NCI-H2107 treated with DMSO at 0.1 percent for 48 hours (cell line): ENCODE measurements at regions not wholly inside any gene's neighbourhood (a gene's known extent, or its start where the extent isn't known, plus 50 kb on each side); places are given as distances from the start of the nearest gene placed in this dataset.
"Not testable (repeated sequence)": the region's sequence is repeated elsewhere in the genome, so short reads cannot be mapped to it uniquely, and the experiment has no call there.

Experiments
- DNase-seq: peaks from one replicate; lab custom pipeline; 2025; ENCODE audit not compliant: unreplicated experiment; lab: John Stamatoyannopoulos, UW

DNA sequence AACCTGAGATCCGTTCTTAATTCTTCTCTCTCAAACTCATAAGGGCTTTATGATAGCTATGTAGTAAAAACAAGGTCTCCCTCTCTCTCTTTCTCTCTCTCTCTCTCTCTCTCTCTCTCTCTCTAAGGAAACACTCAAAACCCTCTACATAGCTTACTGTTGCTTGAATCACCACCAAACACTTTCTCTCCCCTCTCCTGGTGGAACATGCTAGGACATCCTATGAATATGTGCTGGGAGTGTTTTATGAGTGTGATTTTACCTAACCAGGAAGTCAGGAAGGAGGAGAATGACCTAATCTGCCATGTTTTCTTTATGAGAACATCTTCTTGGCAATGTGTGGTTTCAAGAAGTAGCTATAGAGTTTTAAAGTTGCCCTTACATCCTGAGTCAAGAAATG is 844.6 kb downstream of the TTLL7 start:
- DNase-seq, result not testable (repeated sequence)

DNA sequence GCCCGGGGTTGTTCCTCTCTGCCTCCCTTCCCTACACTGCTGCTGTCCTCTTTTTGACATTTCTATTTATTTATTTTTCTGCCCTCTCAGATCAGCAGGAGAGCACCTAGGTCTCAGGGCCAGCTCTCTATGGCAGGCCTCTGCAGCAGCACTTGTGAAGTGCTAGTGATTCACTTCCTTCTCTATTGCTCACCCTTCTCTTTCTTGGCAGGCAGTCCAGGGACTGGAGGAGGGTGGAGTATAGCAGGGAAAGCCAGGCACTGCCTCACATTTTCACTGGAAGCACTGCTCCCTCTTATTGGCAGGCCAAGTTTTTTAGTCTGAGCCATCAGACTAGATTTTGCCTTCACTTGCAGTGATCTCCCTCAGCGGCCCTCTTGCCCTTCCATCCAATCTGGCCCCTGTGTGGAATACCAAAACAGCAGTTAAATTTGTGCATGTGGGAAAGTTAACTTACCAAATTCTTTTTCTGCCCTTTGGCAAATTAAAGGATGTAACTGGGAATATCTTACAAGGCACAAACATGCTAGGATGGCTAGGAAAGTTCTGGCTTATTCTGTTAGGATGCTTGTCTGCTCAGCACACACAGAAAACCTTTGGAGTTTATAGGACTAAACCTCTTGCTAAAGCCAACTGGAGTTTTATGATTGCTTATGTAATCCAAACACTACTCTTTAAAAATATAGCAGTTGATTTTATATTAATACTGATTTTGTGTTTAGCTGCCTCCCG is 847.6 kb downstream of the TTLL7 start:
- DNase-seq, result not testable (repeated sequence)

DNA sequence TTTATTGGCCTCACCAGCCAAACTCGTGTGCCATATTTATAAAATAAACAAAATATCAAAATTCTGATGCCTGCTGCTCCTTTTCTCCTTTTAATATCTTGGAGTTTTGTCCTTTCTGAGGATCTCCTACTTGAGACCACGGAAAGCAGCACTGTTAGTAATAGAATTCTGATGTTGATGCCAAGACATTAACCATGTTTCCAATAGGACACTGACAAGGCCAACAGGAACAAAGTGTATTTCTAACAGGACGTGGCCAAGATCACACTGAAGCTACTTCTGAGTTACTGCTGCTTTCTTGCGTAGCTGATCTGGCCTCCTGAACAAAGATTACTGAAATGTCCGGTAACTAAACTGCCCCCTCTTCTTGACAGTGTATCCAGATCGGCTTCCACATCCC is 848.5 kb downstream of the TTLL7 start:
- DNase-seq, result not testable (repeated sequence)

DNA sequence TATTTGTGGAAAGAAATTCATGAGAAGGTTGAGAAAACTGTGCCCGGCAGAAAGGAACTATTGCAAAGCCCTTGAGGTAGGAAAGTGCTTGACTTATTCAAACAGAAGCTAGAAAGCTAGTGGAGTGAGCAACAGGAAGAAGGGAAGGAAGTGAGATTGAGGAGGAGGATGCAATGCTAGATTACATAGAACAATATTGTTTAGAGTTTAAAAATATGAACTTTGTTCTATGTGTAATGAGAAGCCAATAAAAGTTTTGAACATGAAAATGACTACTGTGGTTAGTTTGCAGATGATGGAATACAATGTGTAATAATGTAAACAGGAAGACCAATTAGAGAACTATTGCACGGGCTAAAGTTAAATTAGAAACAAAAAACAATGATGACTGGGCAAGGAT is 853.1 kb downstream of the TTLL7 start:
- DNase-seq, result not testable (repeated sequence)

DNA sequence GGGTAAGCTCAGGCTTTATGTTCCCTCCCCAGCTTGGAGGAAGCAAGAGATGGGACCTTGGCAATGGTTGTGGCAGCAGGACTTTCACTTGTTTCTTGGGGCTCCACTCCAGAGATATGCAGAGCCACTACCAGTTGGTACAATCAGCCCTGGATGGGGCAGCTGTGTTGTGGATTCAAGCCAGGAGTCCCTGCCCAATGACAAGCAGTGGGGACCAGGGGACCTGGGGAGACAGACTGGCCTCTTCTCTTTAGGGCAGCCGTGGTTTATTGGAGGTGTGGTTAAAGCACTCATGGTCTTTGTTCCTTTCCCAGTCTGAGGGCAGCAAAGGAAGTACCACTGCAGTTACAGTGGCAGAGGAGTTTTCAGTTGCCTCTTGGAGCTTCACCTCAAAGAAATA is 856.1 kb downstream of the TTLL7 start:
- not testable (repeated sequence) for DNase-seq

DNA sequence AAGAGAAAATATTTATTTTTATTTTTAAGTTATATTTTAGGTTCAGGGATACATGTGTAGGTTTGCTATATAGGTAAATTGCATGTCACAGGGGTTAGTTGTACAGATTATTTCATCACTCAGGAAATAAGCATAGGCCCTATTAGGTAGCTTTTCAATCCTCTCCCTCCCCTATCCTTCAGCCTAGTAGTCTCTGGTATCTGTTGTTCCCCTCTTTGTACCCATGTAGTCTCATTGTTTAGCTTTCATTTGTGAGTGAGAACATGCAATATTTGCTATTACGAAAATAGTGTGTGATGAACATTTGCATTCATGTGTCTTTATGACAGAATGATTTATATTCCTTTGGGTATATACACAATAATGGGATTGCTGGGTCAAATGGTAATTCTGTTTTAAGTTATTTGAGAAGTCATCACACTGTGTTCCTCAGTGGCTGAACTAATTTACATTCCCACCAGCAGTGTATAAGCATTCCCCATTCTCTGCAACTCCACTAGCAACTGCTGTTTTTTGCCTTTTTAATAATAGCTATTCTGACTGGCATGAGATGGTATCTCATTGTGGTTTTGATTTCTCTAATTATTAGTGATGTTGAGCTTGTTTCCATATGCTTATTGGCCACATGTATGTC is 863.3 kb downstream of the TTLL7 start:
- DNase-seq, result not testable (repeated sequence)

DNA sequence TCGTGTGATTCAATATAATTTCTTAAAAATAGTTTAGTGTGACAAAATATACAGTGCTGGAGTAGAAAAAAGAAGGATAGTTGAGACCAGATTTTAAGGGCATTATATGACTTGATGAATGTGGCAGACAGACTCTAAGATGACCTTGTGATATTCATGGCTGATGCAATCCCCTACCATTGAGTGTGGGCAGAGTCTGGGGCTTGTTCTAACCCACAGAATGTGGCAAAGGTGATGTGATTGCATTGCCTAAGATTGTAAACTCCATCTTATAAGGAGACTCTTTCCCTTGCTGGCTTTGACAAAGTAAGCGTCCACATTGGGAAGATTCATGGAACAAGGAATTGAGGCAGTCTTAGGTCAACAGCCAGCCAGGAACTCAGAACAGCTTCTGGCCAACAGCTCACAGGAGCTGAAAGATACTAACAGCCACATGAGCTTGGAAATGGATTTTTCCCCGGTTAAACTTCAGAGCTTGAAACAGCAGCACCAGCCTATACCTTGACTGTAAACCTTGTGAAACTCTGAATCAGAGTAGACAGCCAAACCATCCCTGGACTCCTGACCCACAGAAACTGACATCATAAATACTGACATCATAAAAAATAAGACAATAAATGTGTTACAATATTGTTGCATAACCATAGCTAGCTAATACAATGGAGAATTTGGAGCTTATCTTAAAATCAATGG is 864.5 kb downstream of the TTLL7 start:
- DNase-seq, result not testable (repeated sequence)

DNA sequence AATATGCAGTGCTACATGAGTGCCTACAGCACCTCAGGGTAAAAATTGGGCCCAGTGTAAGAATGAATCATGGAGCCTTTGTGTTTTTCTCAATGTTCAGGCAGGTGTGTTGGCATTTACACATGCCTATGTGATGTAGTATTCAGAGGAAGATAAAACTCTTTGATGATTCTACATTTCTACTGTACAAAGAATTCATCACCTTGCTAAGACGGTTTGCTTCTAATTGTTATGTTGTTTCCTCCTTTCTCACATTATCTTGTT is 867.3 kb downstream of the TTLL7 start:
- no peak for DNase-seq

DNA sequence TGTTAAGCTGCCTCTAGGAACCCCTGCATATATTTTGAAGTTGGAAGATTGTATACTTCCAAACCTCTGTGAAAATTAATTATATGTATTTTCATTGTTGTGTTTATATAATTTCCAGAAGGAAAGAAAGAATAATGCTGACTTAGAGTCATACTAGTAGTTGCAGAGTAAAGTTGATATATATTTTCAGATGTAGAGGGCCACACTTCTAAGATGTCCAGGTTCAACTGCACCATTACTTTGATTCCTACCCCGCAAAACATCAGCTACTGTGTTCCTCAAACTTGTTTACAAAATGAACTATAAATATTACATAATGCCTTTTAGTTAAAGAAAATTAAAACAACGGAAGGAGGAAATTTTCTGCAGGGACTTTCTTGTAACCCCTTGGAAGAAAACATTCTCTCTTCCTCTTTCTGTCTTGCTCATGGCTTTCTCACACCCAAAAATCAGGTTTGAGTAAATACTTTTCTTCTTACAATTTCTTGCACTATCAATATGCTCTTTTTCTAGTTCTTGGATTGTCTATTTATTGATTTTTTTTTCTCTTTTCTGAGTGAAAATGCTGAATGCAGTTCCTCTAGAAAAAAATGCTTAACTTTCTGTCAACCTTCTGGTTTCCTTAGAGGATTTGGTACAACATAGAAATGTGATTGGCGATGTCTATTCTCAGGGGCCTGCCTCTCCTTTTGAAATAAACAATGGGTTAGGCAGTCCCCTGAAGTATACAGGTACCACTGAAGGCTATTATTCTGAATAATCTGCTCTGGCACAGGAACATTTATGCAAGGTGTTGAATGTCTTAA is 867.8 kb downstream of the TTLL7 start:
- DNase-seq, result no peak

DNA sequence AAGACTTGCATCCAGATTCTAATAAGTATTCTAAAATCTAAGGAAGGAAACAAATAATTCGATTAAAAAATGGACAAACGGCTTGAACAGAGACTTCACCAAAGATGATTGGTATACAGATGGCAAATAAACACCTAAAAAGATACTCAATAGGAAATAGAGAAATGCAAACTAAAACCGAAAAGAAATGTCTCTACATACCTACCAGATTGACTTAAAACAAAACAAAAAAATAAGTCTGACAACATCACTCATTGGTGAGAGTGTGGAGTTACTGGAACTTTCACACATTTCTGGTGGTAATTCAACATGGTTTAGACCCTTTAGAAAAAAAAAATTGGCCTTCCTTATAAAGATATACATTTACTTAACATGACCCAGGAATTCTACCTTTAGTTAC is 869.8 kb downstream of the TTLL7 start:
- DNase-seq, result no peak

DNA sequence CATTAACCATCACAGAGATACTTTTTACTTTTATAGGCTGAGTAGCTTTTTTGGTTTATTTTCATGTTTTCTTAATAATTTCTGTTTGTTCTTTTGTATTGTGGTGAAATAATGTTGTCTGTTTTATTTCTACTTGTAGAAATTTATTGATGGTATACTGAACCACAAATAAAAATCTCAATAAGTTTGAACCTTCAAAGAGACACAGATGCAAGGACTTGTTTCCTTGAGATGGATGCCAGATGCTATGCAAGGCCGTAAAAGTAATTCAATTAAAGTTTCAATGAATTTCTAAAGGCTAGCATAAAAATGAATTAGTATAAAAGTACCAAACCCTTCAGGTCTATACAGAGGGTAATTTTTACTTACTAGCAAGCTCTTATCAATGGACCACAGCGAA is 873.5 kb downstream of the TTLL7 start:
- DNase-seq, result no peak

DNA sequence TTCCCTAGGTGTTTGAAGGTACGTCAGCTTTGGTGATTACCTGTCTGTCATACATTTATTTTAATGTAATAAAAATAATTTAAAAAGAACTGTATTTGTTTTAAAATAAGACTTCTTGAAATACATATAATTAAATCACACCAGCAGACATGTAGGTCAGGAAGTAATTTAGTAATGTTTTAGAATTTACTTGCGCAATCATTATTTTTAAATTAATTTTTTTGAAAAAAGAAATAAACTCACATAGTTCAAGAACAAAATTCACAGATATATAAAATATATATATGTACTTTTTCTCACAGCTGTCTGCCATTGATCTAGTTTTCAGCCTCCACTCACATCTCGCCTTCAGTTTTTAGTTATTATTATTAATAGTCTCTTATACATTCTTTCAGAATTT is 875.9 kb downstream of the TTLL7 start:
- DNase-seq, result no peak

DNA sequence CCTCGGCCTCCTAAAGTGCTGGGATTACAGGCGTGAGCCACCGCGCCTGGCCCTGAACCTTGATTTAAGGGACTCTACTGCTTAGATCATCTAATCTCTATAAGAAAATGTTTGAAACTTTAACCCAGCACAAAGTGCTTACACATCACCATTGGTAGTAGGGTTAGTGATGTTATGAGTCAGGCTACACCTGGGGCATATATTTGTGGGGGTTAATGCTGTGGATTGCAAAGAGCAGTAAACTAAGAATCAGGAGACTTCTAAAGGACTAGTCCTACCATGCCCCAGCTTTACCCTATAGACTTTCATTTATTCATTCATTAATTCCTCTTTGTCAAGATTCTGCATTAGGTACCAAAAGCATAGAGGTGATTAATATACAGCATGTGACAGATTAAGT is 880.5 kb downstream of the TTLL7 start:
- no peak for DNase-seq

DNA sequence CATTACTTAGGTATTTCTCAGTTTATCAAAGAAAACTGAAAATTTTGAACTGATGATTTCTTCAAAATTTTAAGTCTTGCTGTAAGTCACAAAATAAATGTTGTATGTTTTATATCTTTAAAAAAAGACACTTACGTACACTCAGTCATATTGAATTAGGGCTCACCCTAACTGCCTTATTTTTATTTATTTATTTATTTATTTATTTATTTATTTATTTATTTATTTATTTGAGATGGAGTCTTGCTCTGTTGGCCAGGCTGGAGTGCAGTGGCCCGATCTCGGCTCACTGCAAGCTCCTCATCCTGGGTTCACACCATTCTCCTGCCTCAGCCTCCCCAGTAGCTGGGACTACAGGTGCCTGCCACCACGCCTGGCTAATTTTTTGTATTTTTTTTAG is 881.9 kb downstream of the TTLL7 start:
- DNase-seq, result not testable (repeated sequence)

DNA sequence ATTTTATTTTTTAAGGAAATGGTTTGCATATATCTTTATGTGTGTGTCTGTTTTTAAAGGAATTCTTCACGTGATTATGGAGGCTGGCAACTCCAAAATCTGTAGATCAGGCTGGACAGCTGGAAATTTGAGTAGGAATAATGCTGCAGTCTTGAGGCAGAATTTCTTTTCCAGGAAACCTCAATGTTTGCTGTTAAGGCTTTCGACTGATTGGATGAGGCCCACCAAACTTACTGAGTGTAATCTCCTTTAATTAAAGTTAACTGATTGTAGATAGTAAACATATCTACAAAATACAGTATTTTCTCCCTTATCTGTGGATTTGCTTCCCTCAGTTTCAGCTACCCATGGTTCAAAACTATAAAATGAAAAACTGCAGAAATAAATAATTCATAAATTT is 883.1 kb downstream of the TTLL7 start:
- DNase-seq, result no peak

DNA sequence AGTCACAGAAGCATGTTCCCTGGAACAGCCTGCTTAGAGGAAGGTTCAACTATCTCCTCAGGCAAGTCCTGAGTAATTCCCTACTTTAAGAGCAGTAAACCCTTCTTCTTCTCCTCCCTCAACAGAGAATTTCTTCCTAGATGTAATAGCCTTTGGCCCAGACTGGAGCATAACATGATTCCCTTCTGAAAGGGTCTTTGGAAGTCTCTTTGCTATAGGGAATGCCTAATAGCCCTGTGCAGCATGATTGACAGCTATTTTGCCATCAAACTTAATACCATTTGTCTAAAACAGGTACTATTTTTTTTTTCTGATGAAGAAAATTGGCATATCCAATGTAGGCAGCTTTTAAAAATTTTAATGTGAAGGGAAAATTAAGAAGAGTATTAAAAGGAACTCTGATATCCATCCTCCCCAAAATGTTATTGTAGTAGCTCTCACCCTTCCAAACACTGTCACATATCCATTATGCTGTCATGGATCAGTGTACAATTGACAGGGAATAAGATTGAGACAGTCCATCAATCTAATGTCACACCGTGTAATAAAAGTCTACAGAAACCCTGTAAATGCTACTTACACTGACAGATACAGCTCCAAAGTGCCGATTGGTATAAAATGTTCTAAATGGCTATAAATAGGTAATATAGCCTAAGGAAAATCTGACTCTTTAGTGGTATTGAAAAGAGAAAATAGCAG is 884.6 kb downstream of the TTLL7 start:
- DNase-seq, result no peak

DNA sequence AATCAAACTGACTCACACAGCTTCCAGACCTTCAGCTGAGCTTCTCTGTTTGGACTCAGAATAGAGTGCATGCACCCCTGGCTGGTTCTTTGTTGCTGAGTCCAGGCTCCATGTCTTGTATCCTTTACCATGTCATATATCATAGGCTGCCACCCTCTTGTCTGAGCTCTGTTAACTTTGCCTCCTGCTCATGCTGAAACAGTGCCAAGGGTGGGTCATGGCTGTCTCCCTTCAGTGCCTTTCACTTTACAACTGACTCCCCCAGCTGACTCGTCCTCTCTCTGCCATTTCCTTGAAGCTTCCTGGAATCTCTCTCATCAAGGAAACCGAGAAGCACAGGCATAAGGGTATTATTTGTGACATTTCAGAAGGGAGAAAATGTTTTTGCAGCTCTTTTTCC is 885.3 kb downstream of the TTLL7 start:
- no peak for DNase-seq

DNA sequence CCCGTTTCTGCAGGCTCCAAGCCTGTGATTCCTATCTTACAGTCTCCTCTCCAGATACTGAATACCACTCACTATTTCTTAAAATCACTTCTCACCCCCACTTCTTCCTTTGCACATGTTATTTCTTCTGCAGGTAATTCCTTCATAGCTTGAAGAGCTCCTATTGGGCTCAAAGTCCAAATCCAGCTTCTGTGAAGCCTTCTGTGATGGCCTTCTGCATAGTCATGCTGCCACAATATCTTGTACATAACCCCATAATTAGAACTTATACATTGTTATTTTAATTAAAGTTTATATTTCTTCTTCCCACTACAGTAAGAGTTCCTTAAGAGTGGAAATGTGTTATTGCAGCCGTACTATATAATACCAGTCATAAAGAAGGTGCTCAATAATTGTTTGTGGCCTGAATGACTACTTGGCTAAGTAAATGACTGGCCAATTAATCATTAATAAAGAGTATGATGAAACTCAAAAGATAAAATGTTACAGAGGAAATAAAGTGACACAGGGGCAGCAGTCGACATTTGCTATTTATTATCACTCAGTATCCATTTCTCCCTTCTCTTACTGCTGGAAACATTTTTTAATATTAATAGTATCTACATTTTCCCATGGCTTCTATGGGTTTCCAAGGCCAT is 886.6 kb downstream of the TTLL7 start:
- DNase-seq, result no peak

DNA sequence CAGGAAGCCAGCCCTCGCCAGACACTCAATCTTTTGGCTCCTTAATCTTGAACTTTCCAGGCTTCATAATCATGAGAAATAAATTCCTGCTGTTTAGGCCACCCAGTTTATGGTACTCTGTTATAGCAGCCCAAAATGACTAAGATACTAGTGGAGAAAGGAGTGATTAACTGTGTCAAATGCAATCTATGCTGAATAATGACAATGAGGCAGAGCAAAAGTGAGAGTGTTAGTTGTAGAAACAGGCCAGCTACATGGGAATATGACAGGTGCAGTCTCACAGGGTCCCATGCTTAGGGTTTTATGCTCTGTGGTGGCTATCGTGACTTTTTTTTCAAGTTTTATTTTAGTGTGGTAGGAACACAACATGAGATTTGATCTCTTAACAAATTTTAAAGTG is 888.8 kb downstream of the TTLL7 start:
- no peak for DNase-seq

DNA sequence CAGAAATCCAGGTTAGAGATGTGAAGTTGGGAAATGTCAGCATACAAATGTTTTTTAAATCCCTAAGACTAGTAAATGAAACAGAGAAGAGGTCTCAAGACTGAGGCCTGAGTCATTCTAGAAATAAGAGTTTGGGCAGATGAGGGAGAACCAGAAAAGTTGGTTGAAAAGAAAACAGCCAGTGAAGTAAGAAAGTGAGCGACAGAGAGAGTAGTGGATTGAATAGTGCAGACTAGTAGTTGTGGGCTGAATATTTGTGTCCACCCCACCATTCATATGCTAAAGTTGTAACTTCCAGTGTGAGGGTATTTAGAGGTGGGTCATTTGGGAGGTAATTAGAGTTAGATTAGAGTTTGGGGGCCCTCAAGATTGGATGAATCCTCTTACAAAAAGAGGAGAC is 889.2 kb downstream of the TTLL7 start:
- DNase-seq, result no peak

DNA sequence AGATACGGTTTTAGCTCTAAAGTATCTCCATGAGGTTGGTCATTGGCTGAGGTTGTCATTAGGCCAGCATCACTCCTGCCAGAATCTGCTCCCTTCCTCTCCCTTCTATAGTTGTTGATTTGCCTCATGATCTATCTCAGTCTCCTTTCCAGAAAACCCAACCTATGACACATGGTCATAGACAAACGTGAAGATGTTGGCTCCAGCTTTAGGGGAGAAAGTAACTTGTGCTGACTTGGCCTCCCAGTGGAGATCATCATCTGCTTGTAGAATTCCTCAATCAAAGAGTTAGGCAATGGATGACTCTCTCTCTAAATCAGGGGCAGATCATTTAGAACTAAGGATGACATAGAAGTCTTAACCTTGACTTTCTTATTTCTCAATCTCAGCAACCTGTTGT is 894.4 kb downstream of the TTLL7 start:
- no peak for DNase-seq
